Loucy (cell line): ENCODE measurements at regions not wholly inside any gene's neighbourhood (a gene's known extent, or its start where the extent isn't known, plus 50 kb on each side); places are given as distances from the start of the nearest gene placed in this dataset.

Experiments used
- H2AFZ ChIP-seq: fragments of 200-600 bp; sonication (generic); 2 replicates; pipeline ENCODE4 v1.6.0; 2016; ENCODE audit warnings: antibody characterized with exemption, mild to moderate bottlenecking, low read length, moderate library complexity
- H3F3A ChIP-seq: fragments of 200-600 bp; 2 replicates; pipeline ENCODE4 v1.6.0; 2016; ENCODE audit warnings: antibody characterized with exemption, low read depth, mild to moderate bottlenecking
- H3K27me3 ChIP-seq: fragments of 200-600 bp; sonication (generic); 2 replicates; pipeline ENCODE4 v1.6.1; 2014; ENCODE audit warnings: low read length, mild to moderate bottlenecking; ENCODE audit not compliant: insufficient read depth, poor library complexity, severe bottlenecking
- H3K36me3 ChIP-seq: fragments of 200-600 bp; sonication (generic); 2 replicates; pipeline ENCODE4 v1.6.1; 2016; ENCODE audit warnings: low read length; ENCODE audit not compliant: insufficient read depth
- H3K4me1 ChIP-seq: fragments of 200-600 bp; sonication (generic); 2 replicates; pipeline ENCODE4 v1.5.1; 2014; ENCODE audit warnings: low read length, mild to moderate bottlenecking; ENCODE audit not compliant: insufficient read depth, poor library complexity, severe bottlenecking
- H3K4me2 ChIP-seq: fragments of 200-600 bp; sonication (generic); 2 replicates; pipeline ENCODE4 v1.6.0; 2014; ENCODE audit warnings: antibody characterized with exemption, low read length, low read depth, mild to moderate bottlenecking; ENCODE audit not compliant: poor library complexity, severe bottlenecking
- H3K4me3 ChIP-seq: fragments of 200-600 bp; sonication (generic); 2 replicates; pipeline ENCODE4 v1.5.1; 2014; ENCODE audit warnings: low read length, mild to moderate bottlenecking, mixed read lengths; ENCODE audit not compliant: poor library complexity, severe bottlenecking
- H3K79me2 ChIP-seq: fragments of 200-600 bp; sonication (generic); 2 replicates; pipeline ENCODE4 v1.6.1; 2014; ENCODE audit warnings: low read length; ENCODE audit not compliant: insufficient read depth
- H3K9ac ChIP-seq: fragments of 200-600 bp; sonication (generic); 2 replicates; pipeline ENCODE4 v1.6.0; 2014; ENCODE audit warnings: mild to moderate bottlenecking, low read depth, low read length, moderate library complexity; ENCODE audit not compliant: poor library complexity, severe bottlenecking
- H3K9me2 ChIP-seq: fragments of 200-600 bp; sonication (generic); replicated peaks from 2 replicates; pipeline ENCODE4 v1.6.1; 2016; ENCODE audit warnings: low read depth, low read length, mixed read lengths
- H3K9me3 ChIP-seq: fragments of 200-600 bp; sonication (generic); 2 replicates; pipeline ENCODE4 v1.6.1; 2014; ENCODE audit warnings: mild to moderate bottlenecking, antibody characterized with exemption, low read length, low read depth; ENCODE audit not compliant: insufficient read depth
- H4K20me1 ChIP-seq: fragments of 200-600 bp; sonication (generic); 2 replicates; pipeline ENCODE4 v1.6.0; 2014; ENCODE audit warnings: antibody characterized with exemption, low read length, mild to moderate bottlenecking; ENCODE audit not compliant: insufficient read depth, poor library complexity, severe bottlenecking
- EZH2phosphoT487 ChIP-seq: fragments of 200-600 bp; IDR thresholded peaks from 2 replicates; pipeline ENCODE4 v1.6.1; 2018; ENCODE audit warnings: antibody characterized with exemption, mild to moderate bottlenecking, moderate library complexity, borderline replicate concordance
- TF ChIP-seq, protein P1 (sequence below): fragments of 200-600 bp; sonication (generic); conservative IDR thresholded peaks from 2 replicates; pipeline ENCODE4 v1.5.1; 2014; ENCODE audit warnings: mild to moderate bottlenecking, antibody characterized with exemption, low read length

DNA sequence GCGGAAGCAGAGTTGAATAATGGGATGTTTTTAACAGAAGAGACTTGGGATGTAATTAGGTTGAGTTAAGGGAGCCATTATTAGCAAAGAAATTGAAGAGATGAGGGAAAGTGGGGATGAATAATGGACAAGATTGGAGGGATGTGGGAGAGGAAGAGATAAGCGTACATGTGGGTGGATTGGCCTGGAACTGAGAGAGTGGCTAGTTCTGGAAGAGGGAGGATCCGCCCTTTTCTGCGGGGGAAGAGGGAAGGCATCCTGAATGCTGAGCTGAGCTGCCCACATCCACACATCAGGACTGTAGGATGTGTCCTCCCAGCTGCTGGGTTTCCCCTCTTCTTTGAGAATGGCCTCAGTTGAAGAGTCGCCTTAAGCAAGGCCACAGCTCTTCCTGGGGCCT, 68.3 kb upstream of the CADM1 start:
- Histone ChIP-seq H3K79me2 (no peaks in the 10 kb centered on the region), H3K9me2 (no peaks in the 10 kb centered on the region), H3K4me2 (no peak overlapping the region), H3K9ac (no peak overlapping the region), H3K36me3 (no peaks in the 10 kb centered on the region), H4K20me1 (no peaks in the 10 kb centered on the region), H2AFZ (no peak overlapping the region), H3F3A (no peaks in the 10 kb centered on the region), H3K4me1 (no peaks in the 10 kb centered on the region), H3K9me3 (peaks cover 3% of the 10 kb centered on the region; the same call in 1 of the 2 replicates), H3K4me3 (no peak overlapping the region), H3K27me3 (no peaks in the 10 kb centered on the region)
- TF ChIP-seq, protein P1, sequence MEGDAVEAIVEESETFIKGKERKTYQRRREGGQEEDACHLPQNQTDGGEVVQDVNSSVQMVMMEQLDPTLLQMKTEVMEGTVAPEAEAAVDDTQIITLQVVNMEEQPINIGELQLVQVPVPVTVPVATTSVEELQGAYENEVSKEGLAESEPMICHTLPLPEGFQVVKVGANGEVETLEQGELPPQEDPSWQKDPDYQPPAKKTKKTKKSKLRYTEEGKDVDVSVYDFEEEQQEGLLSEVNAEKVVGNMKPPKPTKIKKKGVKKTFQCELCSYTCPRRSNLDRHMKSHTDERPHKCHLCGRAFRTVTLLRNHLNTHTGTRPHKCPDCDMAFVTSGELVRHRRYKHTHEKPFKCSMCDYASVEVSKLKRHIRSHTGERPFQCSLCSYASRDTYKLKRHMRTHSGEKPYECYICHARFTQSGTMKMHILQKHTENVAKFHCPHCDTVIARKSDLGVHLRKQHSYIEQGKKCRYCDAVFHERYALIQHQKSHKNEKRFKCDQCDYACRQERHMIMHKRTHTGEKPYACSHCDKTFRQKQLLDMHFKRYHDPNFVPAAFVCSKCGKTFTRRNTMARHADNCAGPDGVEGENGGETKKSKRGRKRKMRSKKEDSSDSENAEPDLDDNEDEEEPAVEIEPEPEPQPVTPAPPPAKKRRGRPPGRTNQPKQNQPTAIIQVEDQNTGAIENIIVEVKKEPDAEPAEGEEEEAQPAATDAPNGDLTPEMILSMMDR, result no peak
- TF ChIP-seq EZH2phosphoT487, result no peak

- Histone ChIP-seq H3F3A (no peaks in the 10 kb centered on the region), H3K4me1 (no peaks in the 10 kb centered on the region), H3K4me2 (no peak overlapping the region), H3K4me3 (no peak overlapping the region), H3K9ac (no peak overlapping the region), H2AFZ (no peak overlapping the region), H3K9me3 (peaks cover 4% of the 10 kb centered on the region; the same call in 1 of the 2 replicates), H3K9me2 (no peaks in the 10 kb centered on the region), H3K36me3 (no peaks in the 10 kb centered on the region), H3K27me3 (no peaks in the 10 kb centered on the region), H3K79me2 (no peaks in the 10 kb centered on the region), H4K20me1 (no peaks in the 10 kb centered on the region)
- TF ChIP-seq, protein P1, result no peak
- no peak for TF ChIP-seq EZH2phosphoT487
Observed at GRCh38 chr11:115566180-115566764, 62.1 kb upstream of the CADM1 start.

GRCh38 chr11:115564851-115565250, 60.6 kb upstream of the CADM1 start:
- no peaks in the 10 kb centered on the region for H3K79me2 ChIP-seq
- H4K20me1 ChIP-seq, result no peaks in the 10 kb centered on the region
- H3K9me2 ChIP-seq, result no peaks in the 10 kb centered on the region
- H2AFZ ChIP-seq, result no peak overlapping the region
- TF ChIP-seq EZH2phosphoT487, result no peak
- TF ChIP-seq, protein P1, result no peak
- no peak overlapping the region for H3K9ac ChIP-seq
- H3K9me3 ChIP-seq, result peaks cover 4% of the 10 kb centered on the region; the same call in 1 of the 2 replicates
- no peaks in the 10 kb centered on the region for H3K4me1 ChIP-seq
- no peak overlapping the region for H3K4me3 ChIP-seq
- no peaks in the 10 kb centered on the region for H3K36me3 ChIP-seq
- no peaks in the 10 kb centered on the region for H3K27me3 ChIP-seq
- H3F3A ChIP-seq, result no peaks in the 10 kb centered on the region
- no peak overlapping the region for H3K4me2 ChIP-seq
